NCI-H69 (cell line): ENCODE measurements at regions not wholly inside any gene's neighbourhood (a gene's known extent, or its start where the extent isn't known, plus 50 kb on each side); places are given as distances from the start of the nearest gene placed in this dataset.

ENCODE experiments used
- DNase-seq: peaks from one replicate; lab custom pipeline; 2025; lab: John Stamatoyannopoulos, UW

- no peak for DNase-seq
Measured at GRCh38 chr6:137269803-137270202, 50.6 kb upstream of the IFNGR1 start.

DNA sequence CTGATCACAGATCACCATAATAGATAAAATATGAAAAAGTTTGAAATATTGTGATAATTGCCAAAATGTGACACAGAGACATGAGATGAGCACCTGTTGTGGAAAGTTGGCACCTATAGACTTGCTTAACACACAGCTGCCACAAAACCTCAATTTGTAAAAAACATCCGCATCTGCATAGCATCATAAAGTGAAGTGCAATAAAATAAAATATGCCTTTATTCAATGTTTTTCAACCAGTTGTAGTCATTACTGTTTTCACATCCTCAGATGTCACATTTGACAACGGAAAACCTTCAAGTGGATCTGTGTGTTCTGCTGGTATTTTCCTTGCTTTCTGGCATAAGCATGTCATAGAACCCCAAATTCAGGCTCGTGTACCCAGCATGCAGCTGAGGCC is 50.2 kb upstream of the IFNGR1 start:
- DNase-seq = no peak
